GM12865 (cell line): ENCODE measurements at regions not wholly inside any gene's neighbourhood (a gene's known extent, or its start where the extent isn't known, plus 50 kb on each side); places are given as distances from the start of the nearest gene placed in this dataset.

Experiments used
- DNase-seq: peaks from one replicate; pipeline ENCODE4 v3.0.0; 2010; ENCODE audit warnings: low read depth
- H3K4me3 ChIP-seq: 2 replicates; pipeline ENCODE4 v1.5.1; 2011; ENCODE audit warnings: mild to moderate bottlenecking, low read depth, low read length, control low read depth
- CTCF ChIP-seq: IDR thresholded peaks from 2 replicates; pipeline ENCODE4 v1.5.1; 2011; ENCODE audit warnings: low read length, control low read depth, low read depth, inconsistent platforms; ENCODE audit not compliant: insufficient read depth; ENCODE audit errors: missing control alignments

- DNase-seq: no peak
- no peak overlapping the region for H3K4me3 ChIP-seq
- no peak for TF ChIP-seq CTCF
Measured at GRCh38 chr3:174347474-174348138, 511.5 kb upstream of the NAALADL2 start.

GRCh38 chr3:174352227-174352626 lies 506.9 kb upstream of the NAALADL2 start:
- no peak for TF ChIP-seq CTCF
- no peak overlapping the region for H3K4me3 ChIP-seq
- no peak for DNase-seq

GRCh38 chr3:174355505-174355904 lies 503.6 kb upstream of the NAALADL2 start:
- H3K4me3 ChIP-seq: no peak overlapping the region
- peak; percentile 16 for DNase-seq
- peak; percentile 9 for TF ChIP-seq CTCF

- H3K4me3 ChIP-seq: no peak overlapping the region
- no peak for DNase-seq
- no peak for TF ChIP-seq CTCF
Measured at GRCh38 chr3:174356596-174356995, 502.5 kb upstream of the NAALADL2 start.

GRCh38 chr3:174358252-174358651 lies 500.9 kb upstream of the NAALADL2 start:
- no peak for DNase-seq
- TF ChIP-seq CTCF: no peak
- H3K4me3 ChIP-seq: no peak overlapping the region

- DNase-seq: no peak
- no peak for TF ChIP-seq CTCF
- H3K4me3 ChIP-seq: no peak overlapping the region
Measured at GRCh38 chr3:174362556-174362955, 496.6 kb upstream of the NAALADL2 start.

- no peak for TF ChIP-seq CTCF
- no peak overlapping the region for H3K4me3 ChIP-seq
- no peak for DNase-seq
Measured at GRCh38 chr3:174363256-174363655, 495.9 kb upstream of the NAALADL2 start.
